Activated CD4-positive, alpha-beta T cell treated with anti-CD3 and anti-CD28 coated beads, Interleukin-2, amount 10 ng/mL, durations not matched to agents 24 days and 14 days (primary cell): ENCODE measurements at regions not wholly inside any gene's neighbourhood (a gene's known extent, or its start where the extent isn't known, plus 50 kb on each side); places are given as distances from the start of the nearest gene placed in this dataset.

Experiments used
- DNase-seq: peaks from one replicate; pipeline ENCODE4 v3.0.0; 2022
- H3K27ac Mint-ChIP-seq: one replicate; pipeline ENCODE4 v1.8.0; 2022; ENCODE audit warnings: mild to moderate bottlenecking, mixed read lengths
- H3K27me3 Mint-ChIP-seq: one replicate; pipeline ENCODE4 v1.8.0; 2022; ENCODE audit warnings: mixed read lengths
- H3K36me3 Mint-ChIP-seq: one replicate; pipeline ENCODE4 v1.8.0; 2022; ENCODE audit warnings: low read depth, mild to moderate bottlenecking, mixed read lengths
- H3K4me1 Mint-ChIP-seq: one replicate; pipeline ENCODE4 v1.8.0; 2021; ENCODE audit warnings: mixed read lengths
- H3K4me3 Mint-ChIP-seq: one replicate; pipeline ENCODE4 v1.8.0; 2022; ENCODE audit warnings: mild to moderate bottlenecking, moderate library complexity, mixed read lengths
- H3K9me3 Mint-ChIP-seq: one replicate; pipeline ENCODE4 v1.8.0; 2021; ENCODE audit warnings: mixed read lengths
- intact Hi-C: fragments of 100-400 bp; cut with micrococcal nuclease; formaldehyde crosslinking; loops from one replicate; pipeline ENCODE4 v1.15.1; 2023

DNA sequence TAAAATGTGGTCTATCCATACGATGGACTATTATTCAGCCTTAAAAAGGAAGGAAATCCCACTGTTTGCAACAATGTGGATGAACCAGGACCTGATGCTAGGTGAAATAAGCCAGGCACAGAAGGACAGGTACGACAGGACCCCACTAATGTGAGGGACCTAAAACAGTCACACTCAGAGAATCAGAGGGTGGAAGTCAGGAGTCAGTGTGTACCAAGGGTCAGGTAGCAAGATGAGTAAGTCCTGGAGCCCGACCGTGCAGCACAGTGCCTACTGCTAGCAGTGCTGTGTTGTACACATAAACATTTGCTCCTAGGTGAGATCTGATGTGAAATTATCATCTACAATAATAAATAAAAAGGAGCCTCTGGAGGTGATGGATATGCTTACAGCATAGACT lies 322.3 kb downstream of the GLRX3 start:
- Mint-ChIP-seq H3K27ac (no peak overlapping the region), H3K4me3 (no peak overlapping the region), H3K27me3 (no peaks in the 10 kb centered on the region), H3K4me1 (no peaks in the 10 kb centered on the region), H3K9me3 (no peaks in the 10 kb centered on the region), H3K36me3 (no peaks in the 10 kb centered on the region)
- intact Hi-C loops, result no loop called here
- DNase-seq, result no peak

DNA sequence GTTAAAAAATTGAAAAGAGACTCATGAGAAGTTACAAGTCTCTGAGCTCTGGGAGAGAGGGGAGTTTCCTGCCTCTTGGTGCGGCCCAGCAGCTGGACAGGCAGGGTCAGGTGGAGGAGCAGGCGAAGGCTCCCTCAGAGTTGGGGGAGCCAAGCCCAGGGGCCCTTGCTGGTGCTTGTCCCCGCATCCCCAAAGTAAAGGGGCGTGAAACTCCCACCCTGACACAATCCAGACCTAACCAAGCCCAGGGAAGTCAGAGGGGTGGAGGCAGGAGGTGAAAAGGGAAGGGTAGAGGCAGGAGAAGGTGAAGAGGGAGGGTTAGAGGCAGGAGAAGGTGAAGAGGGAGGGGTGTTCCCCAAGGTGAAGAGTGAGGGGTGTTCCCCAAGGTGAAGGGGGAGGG lies 322.8 kb downstream of the GLRX3 start:
- Mint-ChIP-seq H3K4me3 (no peak overlapping the region), H3K4me1 (no peaks in the 10 kb centered on the region), H3K9me3 (no peaks in the 10 kb centered on the region), H3K36me3 (no peaks in the 10 kb centered on the region), H3K27me3 (no peaks in the 10 kb centered on the region), H3K27ac (no peak overlapping the region)
- intact Hi-C loops, result no loop called here
- DNase-seq, result no peak

DNA sequence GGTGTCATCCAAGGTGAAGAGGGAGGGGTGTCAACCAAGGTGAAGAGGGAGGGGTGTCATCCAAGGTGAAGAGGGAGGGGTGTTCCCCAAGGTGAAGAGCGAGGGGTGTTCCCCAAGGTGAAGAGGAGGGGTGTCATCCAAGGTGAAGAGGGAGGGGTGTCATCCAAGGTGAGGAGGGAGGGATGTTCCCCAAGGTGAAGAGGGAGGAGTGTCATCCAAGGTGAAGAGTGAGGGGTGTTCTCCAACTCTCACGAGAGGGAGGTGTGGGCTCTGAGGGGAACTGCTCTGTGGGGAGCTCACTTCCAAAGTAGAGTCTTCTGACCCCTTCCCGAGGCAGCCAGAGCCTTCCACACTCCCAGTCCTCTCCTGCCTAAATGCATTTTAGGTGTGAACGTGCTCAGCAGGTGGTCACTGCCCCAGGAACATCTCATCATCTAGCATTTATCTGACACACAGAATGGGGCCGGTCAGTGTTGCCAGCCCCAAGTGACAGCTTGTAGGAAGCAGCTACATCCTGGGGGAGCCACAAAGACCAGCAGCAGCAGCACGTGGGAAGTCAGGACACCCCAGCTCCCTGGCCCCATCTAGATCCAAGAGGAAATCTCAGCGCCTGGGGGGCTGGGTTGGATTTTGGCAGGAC lies 323.8 kb downstream of the GLRX3 start:
- intact Hi-C loops, result no loop called here
- no peaks in the 10 kb centered on the region for H3K9me3 Mint-ChIP-seq
- DNase-seq, result no peak
- no peaks in the 10 kb centered on the region for H3K27me3 Mint-ChIP-seq
- H3K4me1 Mint-ChIP-seq, result no peaks in the 10 kb centered on the region
- no peak overlapping the region for H3K4me3 Mint-ChIP-seq
- H3K36me3 Mint-ChIP-seq, result no peaks in the 10 kb centered on the region
- H3K27ac Mint-ChIP-seq, result no peak overlapping the region

DNA sequence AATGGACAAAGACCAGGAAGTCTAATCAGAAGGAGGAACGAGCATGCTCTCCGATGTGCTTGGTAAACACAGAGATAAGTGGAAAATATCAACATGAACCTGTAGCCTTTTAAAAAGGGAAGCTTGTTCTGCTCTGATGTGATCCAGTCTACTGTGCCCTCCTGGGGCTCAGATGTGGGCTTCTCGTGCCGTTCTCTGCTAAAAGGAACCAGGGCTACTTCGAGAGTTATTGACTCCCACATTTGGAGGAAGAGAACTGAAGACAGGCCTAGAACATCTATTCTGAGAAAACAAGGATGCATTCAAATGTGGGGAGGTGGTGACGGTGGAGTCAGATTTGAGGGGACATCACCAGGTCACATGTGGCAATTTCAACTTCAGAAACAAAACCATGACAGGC lies 325.4 kb downstream of the GLRX3 start:
- no peak overlapping the region for H3K4me3 Mint-ChIP-seq
- DNase-seq, result no peak
- H3K4me1 Mint-ChIP-seq, result no peaks in the 10 kb centered on the region
- intact Hi-C loops, result no loop called here
- H3K9me3 Mint-ChIP-seq, result no peaks in the 10 kb centered on the region
- no peaks in the 10 kb centered on the region for H3K27me3 Mint-ChIP-seq
- no peaks in the 10 kb centered on the region for H3K36me3 Mint-ChIP-seq
- no peak overlapping the region for H3K27ac Mint-ChIP-seq

- intact Hi-C loops, result no loop called here
- no peak overlapping the region for H3K4me3 Mint-ChIP-seq
- no peak overlapping the region for H3K27ac Mint-ChIP-seq
- H3K9me3 Mint-ChIP-seq, result no peaks in the 10 kb centered on the region
- no peak for DNase-seq
- H3K27me3 Mint-ChIP-seq, result no peaks in the 10 kb centered on the region
- no peaks in the 10 kb centered on the region for H3K36me3 Mint-ChIP-seq
- H3K4me1 Mint-ChIP-seq, result no peaks in the 10 kb centered on the region
Observed at GRCh38 chr10:130463104-130463875, 327.1 kb downstream of the GLRX3 start.

- DNase-seq, result no peak
- Mint-ChIP-seq H3K4me3 (no peak overlapping the region), H3K36me3 (no peaks in the 10 kb centered on the region), H3K9me3 (no peaks in the 10 kb centered on the region), H3K4me1 (no peaks in the 10 kb centered on the region), H3K27ac (no peak overlapping the region), H3K27me3 (no peaks in the 10 kb centered on the region)
- intact Hi-C loops, result no loop called here
Observed at GRCh38 chr10:130463876-130464364, 327.7 kb downstream of the GLRX3 start.

GRCh38 chr10:130464426-130464825 lies 328.2 kb downstream of the GLRX3 start:
- Mint-ChIP-seq H3K27me3 (no peaks in the 10 kb centered on the region), H3K36me3 (no peaks in the 10 kb centered on the region), H3K9me3 (no peaks in the 10 kb centered on the region), H3K27ac (no peak overlapping the region), H3K4me1 (no peaks in the 10 kb centered on the region), H3K4me3 (no peak overlapping the region)
- no peak for DNase-seq
- intact Hi-C loops, result no loop called here

- H3K9me3 Mint-ChIP-seq, result peaks cover 3% of the 10 kb centered on the region
- no peak overlapping the region for H3K27ac Mint-ChIP-seq
- intact Hi-C loops, result no loop called here
- H3K4me3 Mint-ChIP-seq, result no peak overlapping the region
- H3K4me1 Mint-ChIP-seq, result no peaks in the 10 kb centered on the region
- H3K36me3 Mint-ChIP-seq, result no peaks in the 10 kb centered on the region
- H3K27me3 Mint-ChIP-seq, result no peaks in the 10 kb centered on the region
- DNase-seq, result no peak
Observed at GRCh38 chr10:130466271-130466997, 330.2 kb downstream of the GLRX3 start.

DNA sequence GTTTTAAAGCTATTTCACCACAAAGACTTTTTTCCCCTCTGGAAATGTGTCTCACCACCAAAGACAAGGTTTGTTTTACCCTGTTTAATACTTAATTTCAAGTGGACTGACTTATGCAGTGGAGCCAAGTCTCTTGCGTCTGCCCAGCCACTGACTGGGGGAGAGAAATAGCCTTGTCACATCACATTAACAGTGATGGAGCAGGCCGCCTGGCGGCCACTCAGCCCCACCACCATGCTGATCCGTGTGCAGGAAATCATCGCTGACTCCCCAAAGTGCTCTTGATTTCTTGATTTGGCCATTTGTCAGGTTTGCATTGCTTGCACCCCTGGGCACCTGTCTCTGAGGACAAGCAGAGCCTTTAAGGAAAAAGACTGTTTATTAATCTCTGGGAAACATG lies 334.1 kb downstream of the GLRX3 start:
- Mint-ChIP-seq H3K4me1 (no peaks in the 10 kb centered on the region), H3K27me3 (no peaks in the 10 kb centered on the region), H3K27ac (no peak overlapping the region), H3K36me3 (no peaks in the 10 kb centered on the region), H3K4me3 (no peak overlapping the region), H3K9me3 (peaks cover 3% of the 10 kb centered on the region)
- DNase-seq, result no peak
- intact Hi-C loops, result no loop called here

- no peak overlapping the region for H3K4me3 Mint-ChIP-seq
- H3K27me3 Mint-ChIP-seq, result no peaks in the 10 kb centered on the region
- peaks cover 3% of the 10 kb centered on the region for H3K9me3 Mint-ChIP-seq
- no peaks in the 10 kb centered on the region for H3K4me1 Mint-ChIP-seq
- H3K27ac Mint-ChIP-seq, result no peak overlapping the region
- intact Hi-C loops, result no loop called here
- H3K36me3 Mint-ChIP-seq, result no peaks in the 10 kb centered on the region
- no peak for DNase-seq
Observed at GRCh38 chr10:130470973-130471372, 334.8 kb downstream of the GLRX3 start.

DNA sequence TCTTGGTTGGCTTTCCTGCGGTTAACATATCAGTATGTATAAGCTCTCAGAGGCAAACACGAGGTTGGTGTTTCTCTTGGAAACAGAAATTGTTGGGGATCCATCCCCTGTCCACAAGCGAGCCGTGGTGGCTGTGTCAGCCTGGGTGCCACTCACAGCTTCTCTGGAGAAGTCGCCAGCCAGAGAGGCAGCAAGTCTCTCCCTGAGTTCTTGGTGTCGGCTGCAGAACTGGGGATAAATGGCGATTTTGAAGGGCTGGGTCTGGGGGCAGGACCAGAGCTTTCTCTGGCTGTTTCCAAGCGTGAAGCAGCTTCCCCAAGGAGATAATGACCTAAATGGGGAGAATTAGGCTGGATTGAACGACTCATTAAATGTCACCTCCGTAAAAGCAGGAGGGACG lies 335.3 kb downstream of the GLRX3 start:
- peaks cover 3% of the 10 kb centered on the region for H3K9me3 Mint-ChIP-seq
- no peaks in the 10 kb centered on the region for H3K36me3 Mint-ChIP-seq
- DNase-seq, result no peak
- intact Hi-C loops, result no loop called here
- H3K4me3 Mint-ChIP-seq, result no peak overlapping the region
- H3K27me3 Mint-ChIP-seq, result no peaks in the 10 kb centered on the region
- H3K27ac Mint-ChIP-seq, result no peak overlapping the region
- H3K4me1 Mint-ChIP-seq, result no peaks in the 10 kb centered on the region

GRCh38 chr10:130472236-130472635 lies 336.0 kb downstream of the GLRX3 start:
- DNase-seq, result no peak
- Mint-ChIP-seq H3K9me3 (peaks cover 3% of the 10 kb centered on the region), H3K27ac (no peak overlapping the region), H3K4me3 (no peak overlapping the region), H3K36me3 (no peaks in the 10 kb centered on the region), H3K27me3 (no peaks in the 10 kb centered on the region), H3K4me1 (no peaks in the 10 kb centered on the region)
- intact Hi-C loops, result no loop called here

DNA sequence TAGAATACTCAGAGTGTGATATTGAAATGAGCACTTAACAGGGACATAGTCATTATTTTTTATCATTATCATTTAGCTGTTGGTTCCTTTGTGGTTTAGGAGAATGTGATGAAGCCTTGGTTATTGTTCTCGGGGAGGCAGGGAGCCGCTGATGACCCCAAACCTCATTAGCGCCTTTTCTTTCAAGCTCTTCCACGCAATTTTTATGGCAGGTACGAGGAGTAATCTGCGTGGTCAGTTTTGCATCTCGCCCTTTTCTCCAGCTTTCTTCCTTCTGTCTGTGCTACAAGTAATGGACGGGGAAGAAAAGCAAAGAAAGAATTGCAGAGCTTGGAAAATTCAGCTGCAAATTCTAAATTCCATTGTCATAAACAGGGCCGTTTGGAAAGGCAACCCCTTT lies 338.4 kb downstream of the GLRX3 start:
- H3K4me3 Mint-ChIP-seq, result no peak overlapping the region

DNA sequence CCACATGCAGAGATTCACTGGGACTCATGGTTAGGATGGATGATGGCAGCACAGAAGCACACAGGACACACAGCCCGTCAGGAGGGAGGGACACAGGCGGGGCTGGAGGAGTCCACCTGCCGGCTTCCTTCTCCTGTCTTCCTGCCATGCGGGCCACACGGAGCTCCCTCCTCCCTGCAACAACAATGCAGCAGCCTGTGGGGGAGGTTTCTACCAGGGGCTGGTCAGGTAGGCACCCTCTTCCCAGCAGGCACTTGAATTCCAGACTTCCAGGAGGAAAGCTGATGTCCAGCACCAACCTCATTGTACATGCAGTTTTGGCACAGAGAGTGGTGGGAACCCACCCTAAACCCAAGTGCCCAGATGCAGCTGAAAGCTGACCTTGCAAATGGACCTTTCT lies 341.2 kb downstream of the GLRX3 start:
- no peaks in the 10 kb centered on the region for H3K4me1 Mint-ChIP-seq
- intact Hi-C loops, result no loop called here
- H3K36me3 Mint-ChIP-seq, result no peaks in the 10 kb centered on the region
- DNase-seq, result no peak
- H3K9me3 Mint-ChIP-seq, result no peaks in the 10 kb centered on the region
- no peaks in the 10 kb centered on the region for H3K27me3 Mint-ChIP-seq
- H3K4me3 Mint-ChIP-seq, result no peak overlapping the region
- H3K27ac Mint-ChIP-seq, result no peak overlapping the region

More for the DNA sequence above, 338.4 kb downstream of the GLRX3 start:
- no peak for DNase-seq
- intact Hi-C loops, result no loop called here
- Mint-ChIP-seq H3K27ac (no peak overlapping the region), H3K27me3 (no peaks in the 10 kb centered on the region), H3K36me3 (no peaks in the 10 kb centered on the region), H3K9me3 (peaks cover 3% of the 10 kb centered on the region), H3K4me1 (no peaks in the 10 kb centered on the region)
